GM21717 (cell line): ENCODE measurements at regions not wholly inside any gene's neighbourhood (a gene's known extent, or its start where the extent isn't known, plus 50 kb on each side); places are given as distances from the start of the nearest gene placed in this dataset.
A peak's percentile ranks its signal among the peaks of the same experiment; 100 is the strongest.

ENCODE experiments used
- ATAC-seq: cut with Tn5 transposase; IDR thresholded peaks from one replicate; pipeline ENCODE4 v1.9.1; 2021; ENCODE audit warnings: mild to moderate bottlenecking, moderate library complexity; ENCODE audit not compliant: unreplicated experiment

GRCh38 chr4:125904802-125905201 lies 590.0 kb downstream of the FAT4 start:
- no peak for ATAC-seq

- ATAC-seq, result no peak
These were observed 596.3 kb downstream of the FAT4 start for GRCh38 chr4:125911058-125911457.

- no peak for ATAC-seq
These were observed 596.7 kb downstream of the FAT4 start for GRCh38 chr4:125911481-125911880.

DNA sequence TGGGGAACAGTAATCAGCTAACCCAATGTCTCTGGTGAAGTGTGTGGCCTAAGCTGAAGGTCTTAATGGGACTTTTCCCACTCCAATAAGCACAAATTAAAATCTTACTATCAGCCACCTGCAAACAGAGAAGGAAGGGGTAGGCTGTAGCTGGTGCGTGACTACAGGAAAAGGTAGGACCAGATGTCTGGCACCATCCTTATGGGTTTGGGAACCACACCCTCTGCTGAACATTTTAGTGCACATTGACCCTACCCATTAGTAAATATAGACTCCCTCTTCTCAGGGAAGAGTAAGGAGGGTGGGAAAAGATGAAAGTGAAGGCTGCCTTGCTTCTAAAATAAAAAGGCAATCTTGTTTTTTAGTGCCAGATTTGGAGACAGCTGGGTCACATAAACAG lies 602.8 kb downstream of the FAT4 start:
- ATAC-seq, result no peak

DNA sequence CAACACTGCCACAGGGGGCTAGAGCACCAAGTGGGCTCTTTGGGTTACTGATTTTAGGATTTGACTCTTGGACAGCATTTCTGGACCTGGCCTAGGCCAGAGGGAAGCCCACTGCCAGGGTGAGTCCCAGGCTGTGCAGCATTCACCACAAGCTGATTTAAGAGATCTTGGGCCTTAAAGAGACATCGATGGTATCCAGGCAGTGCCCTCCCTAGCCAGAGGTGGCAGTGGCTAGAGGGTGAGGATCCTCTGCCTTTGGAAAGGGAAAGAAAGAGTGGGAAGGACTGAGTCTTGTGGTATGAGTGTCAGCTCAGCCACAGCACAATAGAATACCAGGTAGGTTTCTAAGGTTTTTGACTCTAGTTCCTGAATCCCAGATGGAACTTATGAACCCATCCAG lies 613.9 kb downstream of the FAT4 start:
- no peak for ATAC-seq

DNA sequence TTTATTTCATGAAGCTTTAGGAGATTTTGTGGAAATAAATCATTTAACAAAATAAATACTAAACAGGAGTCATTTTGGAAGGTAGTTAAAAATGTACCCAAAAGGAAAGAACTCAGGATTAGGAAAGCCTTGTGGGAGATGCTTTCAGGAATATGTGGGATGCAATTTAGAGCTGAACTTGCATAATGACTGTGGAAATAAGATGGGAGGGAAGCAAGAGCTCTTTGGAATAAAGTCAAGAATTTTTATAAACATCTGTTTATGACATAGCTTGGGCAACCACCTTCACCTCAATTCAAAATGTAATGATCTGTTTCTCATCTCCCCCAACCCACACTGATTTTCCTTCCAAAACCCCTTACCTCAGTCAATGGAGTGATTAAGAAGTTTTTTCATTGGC lies 623.8 kb downstream of the FAT4 start:
- ATAC-seq, result no peak

GRCh38 chr4:125940426-125940825 lies 625.7 kb downstream of the FAT4 start:
- no peak for ATAC-seq

DNA sequence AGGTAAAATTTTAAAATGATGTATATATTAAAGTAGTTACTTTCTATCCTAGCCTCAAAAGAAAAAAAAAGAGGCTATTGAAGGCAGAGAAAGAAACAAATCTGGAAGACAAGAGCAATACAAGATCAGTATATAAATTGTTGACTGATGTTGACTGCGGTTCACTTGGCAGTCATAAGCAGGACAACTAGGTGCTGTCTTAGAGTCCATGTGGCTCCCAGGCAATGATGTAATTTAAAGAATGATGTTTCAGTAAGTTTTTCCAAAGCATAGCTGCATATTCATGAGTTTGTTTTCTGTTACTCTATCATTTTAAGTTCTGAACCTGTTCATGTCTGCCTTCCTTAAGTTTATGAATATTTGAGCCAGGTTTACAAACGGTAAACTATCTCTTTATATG lies 630.2 kb downstream of the FAT4 start:
- no peak for ATAC-seq

DNA sequence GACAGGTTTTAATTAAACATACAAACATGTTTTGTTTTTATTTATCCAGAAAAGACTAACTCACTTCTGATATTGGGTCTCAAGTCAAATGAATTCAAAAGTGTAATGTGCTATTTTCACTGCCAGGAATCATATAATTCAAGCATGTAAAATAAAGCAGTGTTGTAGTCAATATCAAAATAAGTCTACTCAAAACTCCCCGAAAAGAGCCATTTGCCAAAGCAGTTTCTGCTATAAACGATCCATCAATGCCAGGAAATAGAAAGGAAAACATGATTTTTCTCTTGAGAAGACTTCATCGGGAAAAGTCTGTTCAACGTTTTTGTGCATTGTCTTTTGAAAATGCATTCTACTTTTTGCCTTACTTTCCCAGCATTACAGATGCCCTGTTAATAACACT lies 633.3 kb downstream of the FAT4 start:
- ATAC-seq, result no peak

DNA sequence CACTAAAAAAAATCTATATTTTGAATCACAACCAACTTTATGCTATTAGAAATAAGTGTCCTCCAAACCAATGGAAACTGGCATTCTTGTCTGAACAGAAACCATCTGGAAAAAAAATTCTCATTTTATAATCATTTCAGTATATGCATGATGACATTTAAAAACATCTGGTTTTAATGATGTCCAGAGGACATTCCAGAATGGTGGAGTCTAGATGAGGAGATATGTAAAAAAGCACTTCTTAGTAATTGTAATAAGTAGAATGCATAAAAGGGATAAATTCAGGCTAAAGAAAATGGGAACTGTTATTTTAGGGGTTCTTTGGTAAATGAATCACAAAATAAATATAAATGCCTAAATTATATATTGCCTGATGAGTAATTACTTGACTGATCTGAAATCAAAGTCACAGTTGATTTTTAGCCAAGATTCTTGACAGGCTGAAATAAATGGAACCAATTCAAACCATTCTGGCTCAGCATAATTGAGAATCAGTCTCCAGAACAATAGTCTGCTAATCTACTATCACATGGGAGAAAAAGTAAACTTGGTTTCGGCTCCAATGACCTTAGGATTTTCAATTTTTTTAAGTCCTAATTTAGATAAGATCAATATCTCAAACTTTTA lies 636.6 kb downstream of the FAT4 start:
- ATAC-seq, result no peak

DNA sequence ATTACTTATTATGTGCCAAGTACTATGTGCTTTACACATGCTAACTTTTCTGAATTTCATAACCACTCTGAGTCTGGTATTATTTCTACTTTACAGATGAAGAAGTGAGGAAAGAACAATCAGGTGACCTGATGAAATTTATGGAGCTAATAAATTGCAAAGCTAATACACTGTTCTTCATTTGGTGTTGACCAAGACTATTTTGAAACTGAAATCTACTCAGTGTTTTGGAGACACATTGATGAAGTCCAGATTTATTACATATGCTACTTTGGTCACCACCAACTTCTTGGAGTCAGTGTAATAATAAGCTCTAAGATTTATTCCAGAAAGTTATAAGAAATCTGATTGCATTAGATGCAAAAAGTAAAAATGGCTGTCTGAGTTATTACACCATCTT lies 637.9 kb downstream of the FAT4 start:
- no peak for ATAC-seq

DNA sequence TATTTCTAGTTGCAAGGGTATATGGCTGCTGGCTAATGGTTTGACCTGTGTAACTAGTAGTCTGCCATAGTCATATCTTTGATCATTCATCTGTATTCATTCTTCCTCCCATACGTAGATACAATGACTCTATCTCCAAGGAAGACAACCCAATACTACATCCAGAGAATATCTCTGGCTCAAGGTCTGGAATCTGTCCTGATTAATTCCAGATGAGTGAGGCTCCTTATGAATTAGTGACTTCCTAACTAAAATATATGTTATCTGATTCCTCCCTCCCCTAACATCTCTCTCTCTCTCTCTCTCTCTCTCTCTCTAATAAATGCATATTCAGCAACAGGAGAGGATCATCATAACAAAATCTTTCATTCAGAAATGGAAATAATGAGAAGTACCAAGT lies 641.5 kb downstream of the FAT4 start:
- no peak for ATAC-seq

DNA sequence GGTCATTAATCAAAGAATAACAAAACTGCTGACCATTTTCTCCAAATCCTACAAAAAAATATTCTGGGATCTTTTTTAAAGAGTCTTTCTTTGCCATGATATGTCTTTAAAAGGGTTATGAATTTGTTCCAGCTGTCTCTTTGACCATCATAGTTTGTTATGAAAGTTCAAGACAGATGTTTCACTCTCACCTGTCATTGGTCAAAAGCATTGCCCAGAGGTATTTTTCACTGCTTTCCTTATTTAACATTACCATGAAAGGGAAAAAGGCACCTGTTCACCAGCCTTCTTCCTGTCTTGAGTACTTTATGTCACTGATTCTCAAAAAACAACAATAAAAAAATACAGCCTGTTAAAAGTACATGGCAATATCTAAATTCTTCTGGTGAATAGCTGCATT lies 643.8 kb downstream of the FAT4 start:
- ATAC-seq, result no peak

- no peak for ATAC-seq
These were observed 646.9 kb downstream of the FAT4 start for GRCh38 chr4:125961626-125962025.

DNA sequence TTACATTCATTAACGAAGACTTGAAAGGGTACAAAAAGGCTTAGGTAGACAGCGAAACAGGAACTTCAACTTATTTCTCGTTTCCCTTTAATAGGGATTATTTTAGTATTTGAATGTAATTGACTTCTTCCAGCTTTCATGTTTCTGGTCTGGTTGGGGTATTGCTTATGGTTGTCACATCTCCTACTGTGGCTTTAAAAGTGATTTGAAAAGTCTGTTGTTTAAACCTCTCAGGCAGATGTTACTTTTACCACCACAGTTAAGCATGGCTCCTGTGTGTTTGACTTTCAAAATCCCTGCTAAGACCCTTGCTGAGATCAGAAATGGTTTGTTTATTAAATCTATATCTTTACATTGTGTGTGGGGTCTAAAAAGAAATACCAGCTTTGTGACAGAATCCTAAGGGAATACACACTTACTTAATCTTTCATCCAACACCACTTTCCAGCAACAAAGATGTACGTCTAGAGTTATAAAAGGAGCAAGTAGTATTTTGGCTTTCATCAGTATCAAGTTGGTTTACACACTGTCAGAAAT lies 661.2 kb downstream of the FAT4 start:
- no peak for ATAC-seq

DNA sequence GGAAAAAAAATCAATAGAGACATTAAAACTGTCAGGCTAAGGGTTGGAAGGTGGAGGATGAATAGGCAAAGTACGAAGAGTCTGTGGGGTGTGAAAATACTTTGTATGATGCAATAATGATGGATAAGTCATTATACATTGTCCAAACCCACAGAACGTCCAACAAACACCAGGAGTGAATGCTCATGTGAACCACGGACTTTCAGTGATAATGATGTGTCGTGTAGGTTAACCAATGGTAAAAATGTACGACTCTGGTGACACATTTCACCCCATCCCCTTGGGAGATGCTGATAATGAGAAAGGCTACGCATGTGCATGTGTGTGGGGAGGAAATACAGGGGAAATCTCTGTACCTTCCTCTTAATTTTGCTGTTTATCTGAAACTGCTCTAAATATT lies 665.2 kb downstream of the FAT4 start:
- ATAC-seq, result no peak

DNA sequence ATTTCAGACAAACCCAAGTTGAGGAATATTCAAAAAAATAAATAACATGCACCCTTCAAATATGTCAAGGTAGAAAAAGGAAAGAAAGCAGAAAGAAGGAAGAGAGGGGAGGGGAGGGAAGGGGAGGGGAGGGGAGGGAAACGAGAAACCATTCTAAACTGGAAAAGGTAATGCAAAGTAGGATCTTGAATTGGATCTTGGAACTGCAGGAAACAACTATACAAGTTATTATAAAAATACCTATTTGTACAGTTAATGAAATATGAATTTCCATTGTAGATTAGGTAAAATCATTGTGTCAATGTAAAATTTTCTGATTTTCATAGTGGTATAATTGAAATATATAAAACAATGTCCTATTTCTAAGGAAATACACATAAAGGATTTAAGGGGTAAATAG lies 668.4 kb downstream of the FAT4 start:
- ATAC-seq, result no peak

DNA sequence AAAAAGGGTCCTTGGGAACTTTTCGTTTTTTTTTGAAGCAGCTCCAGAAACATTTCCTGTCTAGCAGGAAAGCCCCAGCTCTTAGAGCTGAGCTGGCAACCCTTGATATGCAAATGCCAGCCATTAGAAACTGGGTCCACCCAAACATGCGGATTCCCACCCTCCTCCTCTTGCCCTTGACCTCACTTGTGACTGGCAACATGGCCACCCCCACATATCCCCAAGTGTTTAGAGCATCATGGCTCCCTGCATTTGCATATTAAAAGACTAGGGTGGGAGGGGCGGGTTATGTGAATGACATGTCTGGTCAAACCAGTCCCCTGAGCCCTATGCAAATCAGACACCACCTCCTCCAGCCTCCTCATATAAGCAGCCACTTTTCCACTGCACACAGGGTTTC lies 671.1 kb downstream of the FAT4 start:
- peak; percentile 70 for ATAC-seq

DNA sequence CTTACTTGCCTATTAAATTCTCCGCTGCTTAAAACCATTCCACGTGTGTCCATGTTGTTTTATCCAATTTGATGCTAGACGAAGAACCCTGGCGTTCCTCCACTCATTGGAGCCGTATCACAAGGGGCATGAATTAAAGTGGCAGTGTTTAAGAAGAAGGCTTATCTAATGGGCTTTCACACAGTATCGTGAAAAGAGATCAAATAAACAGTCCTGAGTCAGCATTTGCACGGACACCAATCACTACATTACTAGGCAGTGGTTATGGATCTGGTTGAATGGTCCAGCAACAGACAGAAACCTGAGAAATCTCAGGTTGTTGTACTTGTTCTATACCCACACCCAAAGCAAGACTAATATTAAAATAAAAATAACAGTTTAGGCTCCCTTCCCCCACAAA lies 671.6 kb downstream of the FAT4 start:
- peak; percentile 38 for ATAC-seq

DNA sequence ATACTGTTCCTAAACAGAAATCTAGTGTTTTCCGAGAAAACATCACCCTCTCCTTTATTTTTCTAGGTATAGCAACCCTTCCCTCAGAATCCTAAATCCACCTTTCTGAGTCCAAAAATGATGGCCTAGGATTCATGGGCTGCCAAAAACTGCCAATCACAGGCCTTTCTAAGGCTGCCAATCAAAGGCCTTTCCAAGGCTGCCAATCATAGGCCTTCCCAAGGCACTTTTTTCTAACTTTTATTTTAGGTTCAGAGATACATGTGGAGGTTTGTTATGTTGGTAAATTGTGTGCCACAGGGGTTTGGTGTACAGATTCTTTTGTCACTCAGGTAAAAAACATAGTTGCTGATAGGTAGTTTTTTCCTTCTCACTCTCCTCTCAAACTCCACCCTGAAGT lies 673.7 kb downstream of the FAT4 start:
- no peak for ATAC-seq

- no peak for ATAC-seq
These were observed 676.6 kb downstream of the FAT4 start for GRCh38 chr4:125991398-125991797.

- ATAC-seq, result no peak
These were observed 678.1 kb downstream of the FAT4 start for GRCh38 chr4:125992891-125993290.

- no peak for ATAC-seq
These were observed 679.3 kb downstream of the FAT4 start for GRCh38 chr4:125994024-125994423.
